Hepatocyte (in vitro differentiated cells): ENCODE measurements at regions not wholly inside any gene's neighbourhood (a gene's known extent, or its start where the extent isn't known, plus 50 kb on each side); places are given as distances from the start of the nearest gene placed in this dataset.
"Not testable (repeated sequence)": the region's sequence is repeated elsewhere in the genome, so short reads cannot be mapped to it uniquely, and the experiment has no call there.

Experiments used
- CTCF ChIP-seq: fragments of 200-600 bp; sonication (generic); IDR thresholded peaks from 2 replicates; pipeline ENCODE4 v1.5.1; 2016; ENCODE audit warnings: antibody characterized with exemption, mild to moderate bottlenecking; ENCODE audit not compliant: poor library complexity
- EZH2 ChIP-seq: fragments of 200-600 bp; sonication (generic); IDR thresholded peaks from 2 replicates; pipeline ENCODE4 v1.6.1; 2016; ENCODE audit warnings: antibody characterized with exemption, mild to moderate bottlenecking, borderline replicate concordance
- EZH2phosphoT487 ChIP-seq: fragments of 200-600 bp; sonication (generic); IDR thresholded peaks from one replicate; pipeline ENCODE4 v1.6.1; 2018; ENCODE audit warnings: antibody characterized with exemption, mild to moderate bottlenecking, low read depth, moderate library complexity; ENCODE audit not compliant: unreplicated experiment, severe bottlenecking

GRCh38 chr15:30760633-30761032 is 134.7 kb downstream of the ARHGAP11B start:
- not testable (repeated sequence) for TF ChIP-seq CTCF, EZH2, EZH2phosphoT487
